Keratinocyte (primary cell): ENCODE measurements at regions not wholly inside any gene's neighbourhood (a gene's known extent, or its start where the extent isn't known, plus 50 kb on each side); places are given as distances from the start of the nearest gene placed in this dataset.

Experiments
- DNase-seq: peaks from one replicate; pipeline ENCODE4 v3.0.0-alpha.2; 2011; ENCODE audit warnings: low read depth, missing footprints, low spot score
- FAIRE-seq: peaks from 2 replicates; lab custom pipeline; 2011; peaks lifted over from hg19 to GRCh38; lab: Jason Lieb, UNC
- H2AFZ ChIP-seq: 2 replicates; pipeline ENCODE4 v1.6.0; 2012; ENCODE audit warnings: low read length, control low read depth, inconsistent platforms; ENCODE audit not compliant: control insufficient read depth
- H3K27ac ChIP-seq: 2 replicates; pipeline ENCODE4 v1.5.1; 2011; ENCODE audit warnings: low read length; ENCODE audit not compliant: control insufficient read depth, insufficient read depth
- H3K27me3 ChIP-seq: 3 replicates; pipeline ENCODE4 v1.6.0; 2011; ENCODE audit warnings: low read length; ENCODE audit not compliant: control insufficient read depth, insufficient read depth; ENCODE audit errors: extremely low read depth
- H3K36me3 ChIP-seq, 2 experiments: 2 replicates in 1 of 2; 3 replicates in 1 of 2; pipeline ENCODE4 v1.5.1; 2011; ENCODE audit warnings: low read length in 2 of 2, mild to moderate bottlenecking in 1 of 2; ENCODE audit not compliant: control insufficient read depth in 2 of 2, insufficient read depth in 2 of 2; ENCODE audit errors: extremely low read depth in 1 of 2
- H3K4me1 ChIP-seq: 3 replicates; pipeline ENCODE4 v1.5.1; 2011; ENCODE audit warnings: low read length; ENCODE audit not compliant: control insufficient read depth, insufficient read depth; ENCODE audit errors: extremely low read depth
- H3K4me2 ChIP-seq: 3 replicates; pipeline ENCODE4 v1.6.0; 2011; ENCODE audit warnings: low read depth, low read length; ENCODE audit not compliant: control insufficient read depth, insufficient read depth; ENCODE audit errors: extremely low read depth
- H3K4me3 ChIP-seq, 3 experiments: fragments of 200-600 bp in 1 of 3; sonication (generic) in 1 of 3; 2 replicates in 2 of 3; 3 replicates in 1 of 3; pipeline ENCODE4 v1.5.1; 2011 to 2016; ENCODE audit warnings: low read length in 3 of 3, mild to moderate bottlenecking in 3 of 3, control low read depth in 2 of 3, inconsistent platforms in 1 of 3, low read depth in 1 of 3, mixed read lengths in 1 of 3, mixed run types in 1 of 3, moderate library complexity in 1 of 3; ENCODE audit not compliant: control insufficient read depth in 2 of 3, insufficient read depth in 2 of 3; ENCODE audit errors: extremely low read depth in 1 of 3
- H3K79me2 ChIP-seq: 2 replicates; pipeline ENCODE4 v1.6.0; 2012; ENCODE audit warnings: low read length; ENCODE audit not compliant: control insufficient read depth, insufficient read depth
- H3K9ac ChIP-seq: 3 replicates; pipeline ENCODE4 v1.6.0; 2011; ENCODE audit warnings: low read length; ENCODE audit not compliant: control insufficient read depth, insufficient read depth; ENCODE audit errors: extremely low read depth
- H3K9me1 ChIP-seq: 3 replicates; pipeline ENCODE4 v1.6.0; 2011; ENCODE audit warnings: low read length; ENCODE audit not compliant: control insufficient read depth, insufficient read depth; ENCODE audit errors: extremely low read depth
- H3K9me3 ChIP-seq: 2 replicates; pipeline ENCODE4 v1.5.1; 2012; ENCODE audit warnings: low read depth, low read length; ENCODE audit not compliant: control insufficient read depth
- H4K20me1 ChIP-seq: 3 replicates; pipeline ENCODE4 v1.6.0; 2011; ENCODE audit warnings: low read length; ENCODE audit not compliant: control insufficient read depth, insufficient read depth; ENCODE audit errors: extremely low read depth
- EZH2 ChIP-seq: IDR thresholded peaks from one replicate; pipeline ENCODE4 v1.6.1; 2012; ENCODE audit warnings: inconsistent platforms, mild to moderate bottlenecking, low read length, moderate library complexity
- dilution Hi-C: fragments of 300-500 bp; cut with MboI; formaldehyde crosslinking; loops from one replicate; pipeline ENCODE4 v1.7.0; 2020; ENCODE audit warnings: low sequenced_read_pairs; ENCODE audit not compliant: extremely low pct_ligation_motif_present
- TF ChIP-seq, protein P1 (sequence below), 3 experiments: IDR thresholded peaks in 1 of 3; conservative IDR thresholded peaks in 1 of 3; optimal IDR thresholded peaks in 1 of 3; 2 replicates in 2 of 3; 3 replicates in 1 of 3; pipeline versions ENCODE3 to v1.5.1; 2011; ENCODE audit warnings: low read length in 3 of 3, mild to moderate bottlenecking in 3 of 3, moderate library complexity in 2 of 3, control low read depth in 1 of 3, inconsistent platforms in 1 of 3; ENCODE audit not compliant: insufficient read depth in 2 of 3; ENCODE audit errors: extremely low read depth in 1 of 3

DNA sequence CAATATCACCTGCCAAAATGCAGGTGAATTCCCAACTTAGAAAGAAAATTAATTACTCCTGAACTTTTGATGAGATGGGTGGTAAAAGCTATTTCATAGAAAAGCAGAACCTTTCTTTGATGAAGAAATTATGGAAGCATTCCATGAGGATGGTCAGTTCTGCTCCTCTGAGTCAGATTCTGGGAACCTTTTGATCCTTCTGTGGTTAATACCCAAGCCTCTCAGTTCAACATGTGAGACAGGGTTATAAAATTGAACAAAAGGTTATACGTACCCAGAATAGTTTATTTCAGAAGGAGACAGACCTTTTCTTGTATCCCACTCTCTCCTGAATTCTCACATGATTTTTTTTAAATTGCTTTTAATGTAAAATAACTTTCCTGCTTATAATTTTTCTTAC, 767.6 kb upstream of the ADAMTS16 start:
- no peaks in the 10 kb centered on the region for H3K27me3 ChIP-seq
- no peak for FAIRE-seq
- H3K4me3 ChIP-seq, result no peak overlapping the region
- no peaks in the 10 kb centered on the region for H4K20me1 ChIP-seq
- no peaks in the 10 kb centered on the region for H3K36me3 ChIP-seq
- H3K27ac ChIP-seq, result no peak overlapping the region
- H3K9me3 ChIP-seq, result no peaks in the 10 kb centered on the region
- H3K4me1 ChIP-seq, result no peaks in the 10 kb centered on the region
- H3K9me1 ChIP-seq, result no peaks in the 10 kb centered on the region
- no peak overlapping the region for H2AFZ ChIP-seq
- dilution Hi-C loops, result no loop called here
- H3K9ac ChIP-seq, result no peak overlapping the region
- DNase-seq, result no peak
- TF ChIP-seq EZH2, result no peak
- TF ChIP-seq, protein P1, sequence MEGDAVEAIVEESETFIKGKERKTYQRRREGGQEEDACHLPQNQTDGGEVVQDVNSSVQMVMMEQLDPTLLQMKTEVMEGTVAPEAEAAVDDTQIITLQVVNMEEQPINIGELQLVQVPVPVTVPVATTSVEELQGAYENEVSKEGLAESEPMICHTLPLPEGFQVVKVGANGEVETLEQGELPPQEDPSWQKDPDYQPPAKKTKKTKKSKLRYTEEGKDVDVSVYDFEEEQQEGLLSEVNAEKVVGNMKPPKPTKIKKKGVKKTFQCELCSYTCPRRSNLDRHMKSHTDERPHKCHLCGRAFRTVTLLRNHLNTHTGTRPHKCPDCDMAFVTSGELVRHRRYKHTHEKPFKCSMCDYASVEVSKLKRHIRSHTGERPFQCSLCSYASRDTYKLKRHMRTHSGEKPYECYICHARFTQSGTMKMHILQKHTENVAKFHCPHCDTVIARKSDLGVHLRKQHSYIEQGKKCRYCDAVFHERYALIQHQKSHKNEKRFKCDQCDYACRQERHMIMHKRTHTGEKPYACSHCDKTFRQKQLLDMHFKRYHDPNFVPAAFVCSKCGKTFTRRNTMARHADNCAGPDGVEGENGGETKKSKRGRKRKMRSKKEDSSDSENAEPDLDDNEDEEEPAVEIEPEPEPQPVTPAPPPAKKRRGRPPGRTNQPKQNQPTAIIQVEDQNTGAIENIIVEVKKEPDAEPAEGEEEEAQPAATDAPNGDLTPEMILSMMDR (optimal IDR thresholded peaks at IDR 0.05 in 1 of 3, IDR thresholded peaks at IDR 0.05 in 1 of 3, conservative IDR thresholded peaks at IDR 0.05 in 1 of 3; ENCODE audit: extremely low read depth in 1 of 3, insufficient read depth in 2 of 3, low read length in 3 of 3), result no peak
- no peak overlapping the region for H3K4me2 ChIP-seq
- no peaks in the 10 kb centered on the region for H3K79me2 ChIP-seq

DNA sequence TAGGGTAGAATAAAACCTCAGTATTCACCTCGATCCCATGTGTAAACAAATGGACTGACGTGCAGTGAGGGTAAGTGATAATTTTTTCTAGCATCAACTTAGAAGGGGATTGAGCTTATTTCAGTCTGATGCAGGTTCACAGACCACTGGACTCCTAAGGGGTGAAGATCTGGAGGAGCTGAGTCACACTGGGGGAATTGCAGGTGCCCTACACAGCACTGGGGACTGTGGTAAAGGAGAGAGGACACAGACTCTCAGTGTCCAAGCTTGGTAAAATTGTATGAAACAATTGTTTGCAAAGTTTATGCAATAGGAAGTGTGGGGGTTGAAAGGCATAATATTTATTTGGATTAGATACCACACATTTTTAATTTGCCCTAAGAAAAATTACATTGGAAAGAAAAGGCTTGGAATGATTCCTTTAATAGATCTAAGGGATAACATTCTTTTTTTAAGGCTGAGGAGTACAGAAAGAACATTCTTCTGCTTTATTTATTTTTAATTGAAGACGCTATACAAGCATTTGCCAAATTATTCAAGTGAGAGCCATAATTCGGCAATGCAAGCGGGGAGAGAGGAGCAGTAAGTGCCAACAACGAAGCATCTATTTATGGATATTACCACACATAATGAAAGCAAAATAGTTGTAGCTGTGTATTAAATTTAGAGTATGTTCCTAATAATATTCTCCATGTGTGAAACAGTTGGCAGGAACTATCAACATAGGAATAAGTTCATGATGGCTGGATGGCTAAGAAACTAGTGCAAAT, 766.9 kb upstream of the ADAMTS16 start:
- no peak overlapping the region for H3K27ac ChIP-seq
- FAIRE-seq, result no peak

More for the DNA sequence above, 766.9 kb upstream of the ADAMTS16 start:
- no peaks in the 10 kb centered on the region for H3K9me1 ChIP-seq
- DNase-seq, result no peak
- no peak overlapping the region for H3K4me3 ChIP-seq
- no peaks in the 10 kb centered on the region for H3K9me3 ChIP-seq
- no peak overlapping the region for H2AFZ ChIP-seq
- no peak for TF ChIP-seq EZH2
- TF ChIP-seq, protein P1 (optimal IDR thresholded peaks at IDR 0.05 in 1 of 3, IDR thresholded peaks at IDR 0.05 in 1 of 3, conservative IDR thresholded peaks at IDR 0.05 in 1 of 3; ENCODE audit: extremely low read depth in 1 of 3, insufficient read depth in 2 of 3, low read length in 3 of 3), result no peak
- no peaks in the 10 kb centered on the region for H3K4me1 ChIP-seq
- no peak overlapping the region for H3K4me2 ChIP-seq
- no peaks in the 10 kb centered on the region for H3K36me3 ChIP-seq
- H3K27me3 ChIP-seq, result no peaks in the 10 kb centered on the region
- no peaks in the 10 kb centered on the region for H4K20me1 ChIP-seq
- no peaks in the 10 kb centered on the region for H3K79me2 ChIP-seq
- H3K9ac ChIP-seq, result no peak overlapping the region
- dilution Hi-C loops, result no loop called here
